ENCODE measurements at regions not wholly inside any gene's neighbourhood (a gene's known extent, or its start where the extent isn't known, plus 50 kb on each side); places are given as distances from the start of the nearest gene placed in this dataset.

DNA sequence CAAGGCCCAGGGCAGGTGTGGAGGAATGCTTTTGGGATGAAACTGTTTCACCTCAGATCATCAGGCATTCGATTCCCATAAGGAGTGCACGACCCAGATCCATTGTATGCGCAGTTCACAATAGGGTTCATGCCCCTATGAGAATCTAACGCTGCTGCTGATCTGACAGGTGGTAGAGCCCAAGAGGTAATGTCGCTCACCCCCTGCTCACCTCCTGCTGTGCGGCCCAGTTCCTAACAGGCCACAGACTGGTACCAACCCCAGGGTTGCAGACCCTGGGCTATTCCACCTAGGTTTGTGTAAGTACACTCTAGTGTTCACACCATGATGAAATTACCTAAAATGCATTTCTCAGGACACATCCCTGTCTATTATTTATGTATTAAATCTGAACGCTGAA lies 72.5 kb downstream of the COPS8 start:
- TF ChIP-seq, protein P1, sequence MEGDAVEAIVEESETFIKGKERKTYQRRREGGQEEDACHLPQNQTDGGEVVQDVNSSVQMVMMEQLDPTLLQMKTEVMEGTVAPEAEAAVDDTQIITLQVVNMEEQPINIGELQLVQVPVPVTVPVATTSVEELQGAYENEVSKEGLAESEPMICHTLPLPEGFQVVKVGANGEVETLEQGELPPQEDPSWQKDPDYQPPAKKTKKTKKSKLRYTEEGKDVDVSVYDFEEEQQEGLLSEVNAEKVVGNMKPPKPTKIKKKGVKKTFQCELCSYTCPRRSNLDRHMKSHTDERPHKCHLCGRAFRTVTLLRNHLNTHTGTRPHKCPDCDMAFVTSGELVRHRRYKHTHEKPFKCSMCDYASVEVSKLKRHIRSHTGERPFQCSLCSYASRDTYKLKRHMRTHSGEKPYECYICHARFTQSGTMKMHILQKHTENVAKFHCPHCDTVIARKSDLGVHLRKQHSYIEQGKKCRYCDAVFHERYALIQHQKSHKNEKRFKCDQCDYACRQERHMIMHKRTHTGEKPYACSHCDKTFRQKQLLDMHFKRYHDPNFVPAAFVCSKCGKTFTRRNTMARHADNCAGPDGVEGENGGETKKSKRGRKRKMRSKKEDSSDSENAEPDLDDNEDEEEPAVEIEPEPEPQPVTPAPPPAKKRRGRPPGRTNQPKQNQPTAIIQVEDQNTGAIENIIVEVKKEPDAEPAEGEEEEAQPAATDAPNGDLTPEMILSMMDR (IDR thresholded peaks at IDR 0.05), result no peak
- no peak for TF ChIP-seq POLR2A (IDR thresholded peaks at IDR 0.05)
